Ovary (tissue), 7 donors: ENCODE measurements at regions not wholly inside any gene's neighbourhood (a gene's known extent, or its start where the extent isn't known, plus 50 kb on each side); places are given as distances from the start of the nearest gene placed in this dataset.

Experiments used
- DNase-seq, 5 donors: peaks; one replicate each; pipeline ENCODE4 v3.0.0-alpha.2; 2019 to 2020
- H3K27ac ChIP-seq, 2 donors: fragments of 200-600 bp; one replicate each; pipeline versions ENCODE4 v1.5.1 to v1.8.0; 2019 to 2022
- H3K27me3 ChIP-seq: fragments of 200-600 bp; one replicate; pipeline ENCODE4 v1.8.0; 2022
- H3K36me3 ChIP-seq: fragments of 200-600 bp; sonication (generic); one replicate; pipeline ENCODE4 v1.5.1; 2019
- H3K4me1 ChIP-seq: one replicate; pipeline ENCODE4 v1.8.1; 2013; ENCODE audit warnings: mild to moderate bottlenecking, moderate library complexity; ENCODE audit not compliant: insufficient read depth
- H3K4me3 ChIP-seq: fragments of 200-600 bp; sonication (generic); one replicate; pipeline ENCODE4 v1.5.1; 2017
- H3K9me3 ChIP-seq, 2 donors: fragments of 200-600 bp in 1 of 2; sonication (generic) in 1 of 2; one replicate each; pipeline versions ENCODE4 v1.5.1 to v1.8.1; 2013 to 2019; ENCODE audit warnings: mild to moderate bottlenecking in 1 of 2, moderate library complexity in 1 of 2
- CTCF ChIP-seq, 3 donors: fragments of 450-650 bp in 2 of 3; fragments of 200-600 bp in 1 of 3; IDR thresholded peaks; one replicate each; pipeline versions ENCODE4 v1.5.1 to v1.8.0; 2016 to 2022; ENCODE audit warnings: antibody characterized with exemption in 3 of 3, mild to moderate bottlenecking in 1 of 3
- EP300 ChIP-seq: sonication (generic); formaldehyde crosslinking; IDR thresholded peaks from one replicate; pipeline ENCODE4 v1.6.1; 2017; ENCODE audit warnings: antibody characterized with exemption
- POLR2A ChIP-seq: fragments of 450-650 bp; IDR thresholded peaks from one replicate; pipeline ENCODE4 v1.6.1; 2017; ENCODE audit warnings: antibody characterized with exemption, mild to moderate bottlenecking, moderate library complexity
- WGBS, 3 donors: extraction: QIAGEN DNeasy Blood & Tissue Kit in 1 of 3; methylation state at CpG; one replicate each; pipeline versions ENCODE4 v1.1.5 to v1.1.7; 2013 to 2017; 5-methylcytosine and 5-hydroxymethylcytosine counted together
- intact Hi-C, 4 donors: fragments of 100-400 bp; cut with DNase I; formaldehyde crosslinking; loops; one replicate each; pipeline versions ENCODE4 v1.11.0 to v1.15.1; 2022 to 2023
- donor health status: DM: no; HTN: no; CAD: no; lungs with moderate emphysema.
- donor health status: DM: no; HTN: no; CAD: no.
- donor health status: Bipolar disorder and iron deficiency.
- donor health status: DM: no; HTN: no; CAD: no.
- donor health status: DM: yes; HTN: yes; CAD: no.

DNA sequence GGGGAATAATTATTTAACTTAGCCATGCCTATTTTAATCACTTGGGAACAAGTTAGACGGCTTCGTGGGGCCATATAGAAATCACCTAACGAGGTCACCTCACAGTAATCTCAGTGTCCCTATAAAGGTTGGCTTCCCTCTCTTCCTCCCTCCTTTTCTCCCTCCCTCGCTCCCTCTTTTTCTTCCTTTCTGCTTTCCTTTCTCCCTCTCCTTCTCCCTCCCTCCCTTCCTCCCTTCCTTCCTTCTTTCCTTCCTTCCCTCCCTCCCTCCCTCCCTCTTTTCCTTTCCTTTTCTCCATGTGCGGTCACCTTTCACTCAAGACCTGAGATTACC, 206.1 kb upstream of the DPH6 start:
- Histone ChIP-seq H3K27ac (no peak overlapping the region), H3K9me3 (no peaks in the 10 kb centered on the region), H3K4me3 (no peak overlapping the region), H3K4me1 (no peaks in the 10 kb centered on the region), H3K36me3 (no peaks in the 10 kb centered on the region), H3K27me3 (no peaks in the 10 kb centered on the region)
- DNase-seq = no peak
- intact Hi-C loops = no loop called here
- WGBS, 3 donors = 89 to 95% (median 90%) methylated on average over 5 of the region's 5 CpGs
- TF ChIP-seq POLR2A = no peak
- no peak for TF ChIP-seq CTCF (IDR thresholded peaks at IDR 0.05)
- no peak for TF ChIP-seq EP300

DNA sequence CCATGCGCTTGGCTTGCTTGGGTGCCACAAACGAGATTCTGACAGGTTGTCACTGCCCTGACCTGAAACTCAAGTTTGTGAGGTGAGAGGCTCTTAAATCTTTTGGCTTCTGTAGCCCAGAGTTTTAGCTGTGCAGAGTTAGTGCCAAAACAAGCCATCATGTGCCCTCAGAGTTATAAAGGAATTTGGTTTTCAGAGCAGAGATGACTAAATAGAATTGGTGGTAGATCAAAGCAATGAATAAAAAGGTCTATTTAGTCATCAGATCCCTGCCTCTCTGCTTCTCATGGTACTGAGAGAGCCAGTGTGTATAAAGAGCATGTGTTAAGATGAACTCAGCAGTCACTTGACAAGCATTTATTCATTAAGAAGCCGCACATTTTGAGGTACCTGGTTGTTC, 207.5 kb upstream of the DPH6 start:
- H3K27me3 ChIP-seq = no peaks in the 10 kb centered on the region
- H3K27ac ChIP-seq = no peak overlapping the region
- DNase-seq = no peak
- H3K9me3 ChIP-seq = no peaks in the 10 kb centered on the region
- TF ChIP-seq CTCF (IDR thresholded peaks at IDR 0.05) (no peak), EP300 (no peak), POLR2A (no peak)
- 77 to 87% (median 80%) methylated on average over 3 of the region's 3 CpGs for WGBS, 3 donors
- intact Hi-C loops = no loop called here
- no peak overlapping the region for H3K4me3 ChIP-seq
- H3K36me3 ChIP-seq = no peaks in the 10 kb centered on the region
- H3K4me1 ChIP-seq = no peaks in the 10 kb centered on the region

DNA sequence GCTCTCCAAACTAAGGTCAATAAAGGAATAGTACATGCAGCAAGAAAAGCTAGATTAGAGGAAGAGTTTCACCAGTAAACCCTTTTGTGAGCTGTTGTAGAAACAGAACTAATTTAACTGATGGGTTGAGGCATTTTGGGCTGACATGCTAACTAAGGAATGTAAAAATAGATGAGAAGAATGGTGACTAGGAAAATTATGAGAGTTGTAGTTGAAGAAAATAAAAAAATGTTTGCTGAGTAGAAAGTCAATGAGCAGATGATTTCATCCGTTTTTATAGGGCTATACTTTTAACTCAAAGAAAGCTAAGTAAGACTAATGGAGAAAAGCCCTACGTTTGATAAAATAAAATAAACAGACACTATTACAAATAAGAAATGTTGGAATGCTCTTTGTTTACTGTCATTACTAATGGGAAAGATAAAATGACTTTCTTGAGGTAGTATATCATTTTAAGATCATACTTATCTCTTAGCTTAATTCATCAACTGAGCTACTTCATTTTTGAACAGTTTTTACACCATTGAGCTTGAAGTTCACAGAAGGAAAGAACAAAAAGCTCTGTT, 209.4 kb upstream of the DPH6 start:
- H3K27me3 ChIP-seq = no peaks in the 10 kb centered on the region
- no peaks in the 10 kb centered on the region for H3K36me3 ChIP-seq
- no peak for DNase-seq
- H3K27ac ChIP-seq = no peak overlapping the region
- TF ChIP-seq CTCF (IDR thresholded peaks at IDR 0.05) (no peak), EP300 (no peak), POLR2A (no peak)
- 33 to 44% (median 35%) methylated on average over 2 of the region's 2 CpGs for WGBS, 3 donors
- H3K9me3 ChIP-seq = no peaks in the 10 kb centered on the region
- no peak overlapping the region for H3K4me3 ChIP-seq
- intact Hi-C loops = no loop called here
- H3K4me1 ChIP-seq = no peaks in the 10 kb centered on the region

DNA sequence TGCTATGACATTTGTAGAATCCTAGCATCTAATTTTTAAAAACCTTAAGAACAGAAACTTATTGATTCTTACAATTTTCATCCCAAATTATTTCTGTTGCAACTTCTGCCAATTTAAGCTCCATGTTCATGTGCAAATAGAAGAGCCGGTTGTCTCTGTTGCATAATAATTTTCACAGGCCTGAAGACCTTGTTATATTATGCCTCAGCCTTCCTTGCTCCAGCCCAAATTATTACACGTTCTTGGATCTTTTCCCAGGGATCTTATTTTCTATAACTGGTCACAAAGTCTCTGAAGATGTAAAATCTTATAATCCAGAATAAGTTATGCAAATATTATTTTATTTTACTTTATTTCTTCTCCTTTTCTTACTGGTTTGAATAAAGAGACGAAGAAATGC, 210.7 kb upstream of the DPH6 start:
- intact Hi-C loops = no loop called here
- no peaks in the 10 kb centered on the region for H3K9me3 ChIP-seq
- H3K4me3 ChIP-seq = no peak overlapping the region
- no peaks in the 10 kb centered on the region for H3K36me3 ChIP-seq
- H3K27ac ChIP-seq = no peak overlapping the region
- H3K27me3 ChIP-seq = no peaks in the 10 kb centered on the region
- H3K4me1 ChIP-seq = no peaks in the 10 kb centered on the region
- DNase-seq = no peak
- 59 to 62% (median 61%) methylated on average over 3 of the region's 3 CpGs for WGBS, 3 donors
- no peak for TF ChIP-seq CTCF (IDR thresholded peaks at IDR 0.05)
- no peak for TF ChIP-seq EP300
- TF ChIP-seq POLR2A = no peak

DNA sequence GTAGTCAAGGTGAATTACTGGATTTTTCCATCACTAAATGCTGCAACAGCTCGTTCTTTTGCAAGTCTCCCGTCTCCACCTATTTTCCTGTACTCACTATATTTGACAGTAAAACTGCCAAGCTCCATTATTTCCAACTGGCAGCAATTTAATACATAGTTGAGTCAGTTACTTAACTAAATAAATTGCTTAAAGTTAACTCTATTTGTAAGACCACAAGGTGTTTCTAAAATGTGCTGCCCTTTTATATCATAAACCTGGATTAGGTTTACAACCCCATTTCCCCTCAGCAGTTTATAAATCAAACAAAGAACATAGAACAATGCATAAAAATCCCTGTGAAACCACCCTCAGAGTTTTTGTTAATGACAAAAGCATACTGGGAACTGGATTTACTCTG, 211.4 kb upstream of the DPH6 start:
- intact Hi-C loops = no loop called here
- H3K27me3 ChIP-seq = no peaks in the 10 kb centered on the region
- H3K36me3 ChIP-seq = no peaks in the 10 kb centered on the region
- H3K9me3 ChIP-seq = no peaks in the 10 kb centered on the region
- no peak for DNase-seq
- no peak overlapping the region for H3K27ac ChIP-seq
- no peak overlapping the region for H3K4me3 ChIP-seq
- H3K4me1 ChIP-seq = no peaks in the 10 kb centered on the region
- TF ChIP-seq EP300 (no peak), CTCF (IDR thresholded peaks at IDR 0.05) (no peak), POLR2A (no peak)
- 83 to 95% (median 89%) methylated on average over 2 of the region's 2 CpGs for WGBS, 3 donors
